GM12878 (cell line): ENCODE measurements at regions not wholly inside any gene's neighbourhood (a gene's known extent, or its start where the extent isn't known, plus 50 kb on each side); places are given as distances from the start of the nearest gene placed in this dataset.

Experiments used
- CBFB ChIP-seq: IDR thresholded peaks from 2 replicates; pipeline ENCODE4 v1.6.1; 2016; ENCODE audit warnings: antibody characterized with exemption, low read depth
- CTCF ChIP-seq, 3 experiments: IDR thresholded peaks in 2 of 3; conservative IDR thresholded peaks in 1 of 3; 2 replicates each; pipeline ENCODE4 v1.5.1; 2011; ENCODE audit warnings: low read depth in 3 of 3, low read length in 3 of 3, mild to moderate bottlenecking in 3 of 3, control low read depth in 2 of 3, moderate library complexity in 2 of 3, inconsistent platforms in 1 of 3, mixed read lengths in 1 of 3; ENCODE audit not compliant: control insufficient read depth in 2 of 3, insufficient read depth in 1 of 3; ENCODE audit errors: extremely low read depth in 1 of 3
- MAX ChIP-seq: IDR thresholded peaks from 2 replicates; pipeline ENCODE4 v1.6.1; 2012; ENCODE audit warnings: low read depth, low read length, improper control_type of control experiment
- MEF2A ChIP-seq: IDR thresholded peaks from 2 replicates; pipeline ENCODE4 v1.6.1; 2011; ENCODE audit warnings: low read depth, mild to moderate bottlenecking, low read length, moderate library complexity; ENCODE audit not compliant: insufficient read depth
- MXI1 ChIP-seq: fragments of 150-350 bp; IDR thresholded peaks from 2 replicates; pipeline ENCODE4 v1.6.1; 2011; ENCODE audit warnings: low read depth, mild to moderate bottlenecking, inconsistent platforms, low read length, improper control_type of control experiment
- NFYB ChIP-seq: IDR thresholded peaks from 2 replicates; pipeline ENCODE4 v1.6.1; 2011; ENCODE audit warnings: low read depth, mild to moderate bottlenecking, low read length, improper control_type of control experiment, moderate library complexity; ENCODE audit not compliant: insufficient read depth
- PBX3 ChIP-seq: IDR thresholded peaks from 2 replicates; pipeline ENCODE4 v1.6.1; 2011; ENCODE audit warnings: mild to moderate bottlenecking, low read depth, low read length, moderate library complexity; ENCODE audit not compliant: insufficient replicate concordance
- POLR2A ChIP-seq: IDR thresholded peaks from 2 replicates; pipeline ENCODE4 v1.6.1; 2011; ENCODE audit warnings: low read depth, mild to moderate bottlenecking, low read length
- RB1 ChIP-seq: fragments of 450-650 bp; formaldehyde crosslinking; IDR thresholded peaks from 2 replicates; pipeline ENCODE4 v1.6.1; 2017; ENCODE audit warnings: mild to moderate bottlenecking, borderline replicate concordance
- SMC3 ChIP-seq: IDR thresholded peaks from 2 replicates; pipeline ENCODE4 v1.6.1; 2011; ENCODE audit warnings: low read length, improper control_type of control experiment, borderline replicate concordance
- YY1 ChIP-seq: IDR thresholded peaks from 2 replicates; pipeline ENCODE4 v1.6.1; 2011; ENCODE audit warnings: low read depth, mild to moderate bottlenecking, low read length
- TF ChIP-seq, protein P1 (sequence below): IDR thresholded peaks from 2 replicates; pipeline ENCODE4 v1.6.1; 2011; ENCODE audit warnings: low read depth, low read length, improper control_type of control experiment, borderline replicate concordance

DNA sequence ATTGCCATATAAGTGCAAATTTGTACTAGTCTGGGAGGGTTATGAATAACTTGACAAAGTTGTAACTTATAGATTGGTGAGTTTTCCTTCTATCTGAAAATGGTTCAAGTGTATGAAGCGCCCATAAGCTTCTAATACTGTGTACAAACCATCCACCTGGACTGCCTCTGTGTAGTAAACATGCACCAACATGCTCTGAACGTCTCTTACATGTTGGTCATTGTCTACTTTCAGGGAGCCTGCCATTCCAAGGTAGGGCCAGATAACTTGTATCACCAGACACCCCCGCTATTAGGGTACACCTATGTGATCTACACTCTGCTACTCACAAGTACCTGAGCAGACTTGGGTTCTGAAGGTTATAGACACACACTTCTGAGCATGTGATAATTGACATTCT lies 735.5 kb upstream of the API5 start:
- no peak for TF ChIP-seq MXI1
- no peak for TF ChIP-seq POLR2A
- TF ChIP-seq, protein P1, sequence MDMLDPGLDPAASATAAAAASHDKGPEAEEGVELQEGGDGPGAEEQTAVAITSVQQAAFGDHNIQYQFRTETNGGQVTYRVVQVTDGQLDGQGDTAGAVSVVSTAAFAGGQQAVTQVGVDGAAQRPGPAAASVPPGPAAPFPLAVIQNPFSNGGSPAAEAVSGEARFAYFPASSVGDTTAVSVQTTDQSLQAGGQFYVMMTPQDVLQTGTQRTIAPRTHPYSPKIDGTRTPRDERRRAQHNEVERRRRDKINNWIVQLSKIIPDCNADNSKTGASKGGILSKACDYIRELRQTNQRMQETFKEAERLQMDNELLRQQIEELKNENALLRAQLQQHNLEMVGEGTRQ, result no peak
- TF ChIP-seq CTCF (IDR thresholded peaks at IDR 0.05 in 2 of 3, conservative IDR thresholded peaks at IDR 0.05 in 1 of 3; ENCODE audit: control insufficient read depth in 2 of 3, extremely low read depth in 1 of 3, insufficient read depth in 1 of 3, low read depth in 3 of 3, low read length in 3 of 3), result no peak
- TF ChIP-seq MAX, result no peak
- no peak for TF ChIP-seq PBX3
- TF ChIP-seq MEF2A, result no peak
- TF ChIP-seq RB1, result no peak
- TF ChIP-seq SMC3, result no peak
- TF ChIP-seq YY1, result no peak
- TF ChIP-seq NFYB, result no peak
- TF ChIP-seq CBFB, result no peak
